Heart left ventricle (tissue), 16 donors: ENCODE measurements at regions not wholly inside any gene's neighbourhood (a gene's known extent, or its start where the extent isn't known, plus 50 kb on each side); places are given as distances from the start of the nearest gene placed in this dataset.

Source experiments
- ATAC-seq, 4 donors: fragments of 200-7000 bp; cut with Tn5 transposase; one replicate each; pipeline ENCODE4 v1.9.1; 2020 to 2022; ENCODE audit warnings: moderate library complexity in 4 of 4, mild to moderate bottlenecking in 3 of 4, moderate number of reproducible peaks in 1 of 4
- DNase-seq, 5 donors: peaks; one replicate each; pipeline ENCODE4 v3.0.0-alpha.2; 2020
- H3K27ac ChIP-seq, 12 donors: fragments of 200-600 bp; sonication (generic) in 4 of 12; one replicate each; pipeline versions ENCODE4 v1.5.0 to v1.8.0; 2016 to 2022; ENCODE audit warnings: mild to moderate bottlenecking in 2 of 12
- H3K27me3 ChIP-seq, 9 donors: fragments of 200-600 bp; sonication (generic) in 2 of 9; one replicate each; pipeline versions ENCODE4 v1.5.1 to v1.8.0; 2016 to 2022; ENCODE audit warnings: mild to moderate bottlenecking in 3 of 9
- H3K36me3 ChIP-seq, 9 donors: fragments of 200-600 bp; sonication (generic) in 2 of 9; one replicate each; pipeline versions ENCODE4 v1.5.0 to v1.8.0; 2018 to 2022; ENCODE audit warnings: mild to moderate bottlenecking in 2 of 9
- H3K4me1 ChIP-seq, 12 donors: fragments of 200-600 bp; sonication (generic) in 4 of 12; one replicate each; pipeline versions ENCODE4 v1.5.0 to v1.8.0; 2016 to 2022; ENCODE audit warnings: mild to moderate bottlenecking in 3 of 12
- H3K4me3 ChIP-seq, 12 donors: fragments of 200-600 bp; sonication (generic) in 4 of 12; one replicate each; pipeline versions ENCODE4 v1.5.0 to v1.8.0; 2017 to 2022; ENCODE audit warnings: mild to moderate bottlenecking in 9 of 12, moderate library complexity in 4 of 12
- H3K9me3 ChIP-seq, 12 donors: fragments of 200-600 bp; sonication (generic) in 4 of 12; one replicate each; pipeline versions ENCODE4 v1.5.0 to v1.8.0; 2016 to 2022; ENCODE audit warnings: mild to moderate bottlenecking in 1 of 12
- POLR2A ChIP-seq, 2 donors: fragments of 450-650 bp; IDR thresholded peaks; one replicate each; pipeline ENCODE4 v1.6.1; 2017; ENCODE audit warnings: antibody characterized with exemption in 2 of 2, mild to moderate bottlenecking in 2 of 2, moderate library complexity in 2 of 2
- WGBS, 4 donors: extraction: QIAGEN DNeasy Blood & Tissue Kit in 2 of 4; methylation state at CpG; one replicate each; pipeline versions ENCODE4 v1.1.5 to v1.1.7; 2013 to 2018; 5-methylcytosine and 5-hydroxymethylcytosine counted together
- intact Hi-C, 10 donors: fragments of 100-400 bp; cut with DNase I; formaldehyde crosslinking; loops; one replicate each; pipeline versions ENCODE4 v1.11.1 to v1.14.2; 2022
- TF ChIP-seq, protein P1 (sequence below), 12 donors: fragments of 200-600 bp; sonication (generic) in 4 of 12; IDR thresholded peaks; one replicate each; pipeline versions ENCODE4 v1.5.0 to v1.8.0; 2018 to 2022; ENCODE audit warnings: antibody characterized with exemption in 12 of 12, mild to moderate bottlenecking in 5 of 12
- donor health status: ischemic (EF 13 %, LVEDD 7.1; RV severe dilation, severe dysfunction).
- donor health status: healthy with polysubstance abuse.
- donor health status: DM: no; HTN: yes; CAD: no.
- donor health status: DM: no; HTN: no; CAD: no.
- donor health status: ischemic (EF 25% LVEDD 6.9; RV normal size, moderate dysfunction).
- donor health status: ischemic (EF 25% LVEDD 5.7; RV mildly dilated, moderate dysfunction).
- donor health status: healthy.
- donor health status: DM: yes; HTN: yes; CAD: no.
- donor health status: ischemic (EF 35%, LVEDD 5.7; RV mildly dilated, moderate dysfunction).
- donor health status: nonischemic (EF 11% LVEDD 7.7; RV severe dilation, severe dysfunction).
- donor health status: DM: yes; HTN: yes; CAD: no.
- donor health status: PGD.
- donor health status: ischemic (EF 29% LVEDD 5.4; RV normal size, mild dysfunction).
- donor health status: nonischemic (EF 23%, LVEDD 6.1; RV moderate dilation, normal function).

DNA sequence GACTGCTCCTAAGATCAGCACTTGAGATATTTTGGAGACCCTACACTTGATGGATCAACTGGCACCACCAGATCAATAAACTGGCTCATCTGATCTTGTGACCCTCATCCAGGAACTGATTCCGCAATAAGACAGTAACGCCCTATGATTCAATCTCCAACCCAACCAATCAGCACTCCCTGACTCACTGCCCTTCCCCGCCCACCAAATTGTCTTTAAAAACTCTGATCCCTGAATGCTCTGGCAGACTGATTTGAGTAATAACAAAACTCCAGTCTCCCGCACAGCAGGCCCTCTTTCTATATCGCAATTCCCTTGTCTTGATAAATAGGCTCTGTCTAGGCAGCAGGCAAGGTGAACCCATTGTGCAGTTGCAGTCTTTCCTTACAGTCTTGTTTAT lies 677.0 kb downstream of the LRRC70 start:
- H3K9me3 ChIP-seq, result no peaks in the 10 kb centered on the region
- DNase-seq (no peak), ATAC-seq (no peak)
- H3K27me3 ChIP-seq, result no peaks in the 10 kb centered on the region
- 89 to 95% (median 94%) methylated on average over 5 of the region's 5 CpGs for WGBS, 4 donors
- no peaks in the 10 kb centered on the region for H3K36me3 ChIP-seq
- TF ChIP-seq, protein P1, sequence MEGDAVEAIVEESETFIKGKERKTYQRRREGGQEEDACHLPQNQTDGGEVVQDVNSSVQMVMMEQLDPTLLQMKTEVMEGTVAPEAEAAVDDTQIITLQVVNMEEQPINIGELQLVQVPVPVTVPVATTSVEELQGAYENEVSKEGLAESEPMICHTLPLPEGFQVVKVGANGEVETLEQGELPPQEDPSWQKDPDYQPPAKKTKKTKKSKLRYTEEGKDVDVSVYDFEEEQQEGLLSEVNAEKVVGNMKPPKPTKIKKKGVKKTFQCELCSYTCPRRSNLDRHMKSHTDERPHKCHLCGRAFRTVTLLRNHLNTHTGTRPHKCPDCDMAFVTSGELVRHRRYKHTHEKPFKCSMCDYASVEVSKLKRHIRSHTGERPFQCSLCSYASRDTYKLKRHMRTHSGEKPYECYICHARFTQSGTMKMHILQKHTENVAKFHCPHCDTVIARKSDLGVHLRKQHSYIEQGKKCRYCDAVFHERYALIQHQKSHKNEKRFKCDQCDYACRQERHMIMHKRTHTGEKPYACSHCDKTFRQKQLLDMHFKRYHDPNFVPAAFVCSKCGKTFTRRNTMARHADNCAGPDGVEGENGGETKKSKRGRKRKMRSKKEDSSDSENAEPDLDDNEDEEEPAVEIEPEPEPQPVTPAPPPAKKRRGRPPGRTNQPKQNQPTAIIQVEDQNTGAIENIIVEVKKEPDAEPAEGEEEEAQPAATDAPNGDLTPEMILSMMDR (IDR thresholded peaks at IDR 0.05), result no peak
- no peak overlapping the region for H3K4me3 ChIP-seq
- H3K27ac ChIP-seq, result no peak overlapping the region
- intact Hi-C loops, result no loop called here
- no peaks in the 10 kb centered on the region for H3K4me1 ChIP-seq

DNA sequence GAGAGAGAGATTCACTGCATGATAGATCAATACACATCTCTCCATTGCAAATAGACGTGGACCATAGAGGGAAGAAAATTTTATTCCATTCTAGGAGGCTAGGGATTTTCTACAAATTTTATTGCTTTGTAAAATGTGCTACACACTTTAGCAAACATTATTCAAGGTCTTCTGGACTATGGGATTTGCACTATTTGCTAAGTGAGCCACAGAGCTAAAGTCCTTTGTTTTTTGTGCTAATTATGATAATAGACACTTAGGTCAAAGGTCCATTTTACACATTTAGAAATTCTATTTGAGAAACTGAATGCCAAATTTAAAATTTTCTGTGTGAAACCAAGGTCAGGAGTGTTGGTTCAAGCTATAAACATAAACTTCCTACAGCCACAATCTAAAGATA lies 672.3 kb downstream of the LRRC70 start:
- TF ChIP-seq, protein P1 (IDR thresholded peaks at IDR 0.05), result no peak
- no peak for TF ChIP-seq POLR2A (IDR thresholded peaks at IDR 0.05)
- no peak for ATAC-seq
- H3K27ac ChIP-seq, result no peak overlapping the region
- no peaks in the 10 kb centered on the region for H3K27me3 ChIP-seq
- no peaks in the 10 kb centered on the region for H3K9me3 ChIP-seq
- intact Hi-C loops, result no loop called here
- H3K4me3 ChIP-seq, result no peak overlapping the region
- WGBS, 4 donors, result 72 to 86% (median 83%) methylated on average over 1 of the region's 1 CpG
- H3K4me1 ChIP-seq, result no peaks in the 10 kb centered on the region
- H3K36me3 ChIP-seq, result no peaks in the 10 kb centered on the region
- DNase-seq, result no peak

DNA sequence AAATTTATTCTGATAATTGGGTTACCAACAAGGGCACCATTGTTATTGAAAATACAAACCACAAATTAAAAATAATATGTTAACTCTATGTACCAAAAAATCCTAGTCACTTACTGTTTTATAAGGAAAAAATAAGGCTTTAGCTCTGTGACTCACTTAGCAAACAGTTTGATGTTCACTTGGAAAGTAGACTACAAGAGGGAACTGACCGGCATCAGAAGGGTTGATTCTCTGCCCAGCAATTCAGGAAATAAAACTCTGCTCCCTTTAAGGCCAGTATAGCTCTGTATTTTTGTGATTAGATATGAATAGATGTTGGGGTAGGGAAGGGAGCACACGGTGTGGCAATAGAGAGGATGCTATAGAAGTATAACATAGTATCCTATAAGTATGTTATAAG lies 671.3 kb downstream of the LRRC70 start:
- WGBS, 4 donors, result 52 to 70% (median 55%) methylated on average over 2 of the region's 2 CpGs
- H3K9me3 ChIP-seq, result no peaks in the 10 kb centered on the region
- H3K36me3 ChIP-seq, result no peaks in the 10 kb centered on the region
- intact Hi-C loops, result no loop called here
- TF ChIP-seq, protein P1 (IDR thresholded peaks at IDR 0.05), result no peak
- TF ChIP-seq POLR2A (IDR thresholded peaks at IDR 0.05), result no peak
- no peak for ATAC-seq
- H3K27ac ChIP-seq, result no peak overlapping the region
- no peak for DNase-seq
- H3K27me3 ChIP-seq, result no peaks in the 10 kb centered on the region
- H3K4me1 ChIP-seq, result no peaks in the 10 kb centered on the region
- H3K4me3 ChIP-seq, result no peak overlapping the region

DNA sequence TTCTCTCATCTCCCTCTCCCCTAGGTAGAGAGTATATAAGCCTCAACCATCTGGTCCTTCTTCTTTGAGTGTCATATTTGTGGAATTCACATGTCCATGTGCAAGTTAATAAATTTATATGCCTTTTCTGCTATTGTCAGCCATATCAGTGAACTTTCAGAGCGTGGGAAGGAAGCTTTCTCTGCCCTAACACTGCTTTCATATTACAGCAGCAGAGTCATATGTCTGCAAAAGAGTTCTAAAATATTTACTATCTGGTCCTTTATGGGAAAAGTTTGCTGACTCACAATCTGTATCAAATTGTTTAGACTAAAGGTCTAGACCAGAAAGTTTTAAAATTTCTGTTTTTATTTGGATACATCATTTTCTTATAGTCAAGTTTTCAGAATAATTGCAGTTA lies 669.0 kb downstream of the LRRC70 start:
- no peaks in the 10 kb centered on the region for H3K36me3 ChIP-seq
- no peak overlapping the region for H3K27ac ChIP-seq
- no peaks in the 10 kb centered on the region for H3K27me3 ChIP-seq
- no peaks in the 10 kb centered on the region for H3K9me3 ChIP-seq
- no peaks in the 10 kb centered on the region for H3K4me1 ChIP-seq
- ATAC-seq, result no peak
- WGBS, 4 donors, result 54 to 69% (median 60%) methylated on average over 1 of the region's 1 CpG
- intact Hi-C loops, result no loop called here
- no peak overlapping the region for H3K4me3 ChIP-seq
- TF ChIP-seq POLR2A (IDR thresholded peaks at IDR 0.05), result no peak
- TF ChIP-seq, protein P1 (IDR thresholded peaks at IDR 0.05), result no peak
- no peak for DNase-seq
